Bronchial epithelial cell (primary cell): ENCODE measurements at regions not wholly inside any gene's neighbourhood (a gene's known extent, or its start where the extent isn't known, plus 50 kb on each side); places are given as distances from the start of the nearest gene placed in this dataset.

Experiments used
- DNase-seq: peaks from one replicate; pipeline ENCODE4 v3.0.0-alpha.2; 2010; ENCODE audit warnings: low read depth
- FAIRE-seq: peaks from 2 replicates; lab custom pipeline; 2011; peaks lifted over from hg19 to GRCh38; lab: Jason Lieb, UNC
- H3K27me3 ChIP-seq: 2 replicates; pipeline ENCODE4 v1.5.1; 2011; ENCODE audit warnings: low read length; ENCODE audit not compliant: control insufficient read depth, insufficient read depth
- H3K36me3 ChIP-seq: 2 replicates; pipeline ENCODE4 v1.5.1; 2011; ENCODE audit warnings: low read length; ENCODE audit not compliant: control insufficient read depth, insufficient read depth
- H3K4me3 ChIP-seq: 2 replicates; pipeline ENCODE4 v1.5.1; 2011; ENCODE audit warnings: mild to moderate bottlenecking, low read depth, low read length, control low read depth
- TF ChIP-seq, protein P1 (sequence below): IDR thresholded peaks from 2 replicates; pipeline ENCODE4 v1.5.1; 2011; ENCODE audit warnings: mild to moderate bottlenecking, moderate library complexity, low read length, control low read depth, inconsistent platforms; ENCODE audit not compliant: insufficient read depth, severe bottlenecking

GRCh38 chr2:207315131-207315530 is 149.4 kb upstream of the KLF7 start:
- H3K27me3 ChIP-seq = no peaks in the 10 kb centered on the region
- no peak overlapping the region for H3K4me3 ChIP-seq
- DNase-seq (peak; percentile 70), FAIRE-seq (no peak)
- TF ChIP-seq, protein P1, sequence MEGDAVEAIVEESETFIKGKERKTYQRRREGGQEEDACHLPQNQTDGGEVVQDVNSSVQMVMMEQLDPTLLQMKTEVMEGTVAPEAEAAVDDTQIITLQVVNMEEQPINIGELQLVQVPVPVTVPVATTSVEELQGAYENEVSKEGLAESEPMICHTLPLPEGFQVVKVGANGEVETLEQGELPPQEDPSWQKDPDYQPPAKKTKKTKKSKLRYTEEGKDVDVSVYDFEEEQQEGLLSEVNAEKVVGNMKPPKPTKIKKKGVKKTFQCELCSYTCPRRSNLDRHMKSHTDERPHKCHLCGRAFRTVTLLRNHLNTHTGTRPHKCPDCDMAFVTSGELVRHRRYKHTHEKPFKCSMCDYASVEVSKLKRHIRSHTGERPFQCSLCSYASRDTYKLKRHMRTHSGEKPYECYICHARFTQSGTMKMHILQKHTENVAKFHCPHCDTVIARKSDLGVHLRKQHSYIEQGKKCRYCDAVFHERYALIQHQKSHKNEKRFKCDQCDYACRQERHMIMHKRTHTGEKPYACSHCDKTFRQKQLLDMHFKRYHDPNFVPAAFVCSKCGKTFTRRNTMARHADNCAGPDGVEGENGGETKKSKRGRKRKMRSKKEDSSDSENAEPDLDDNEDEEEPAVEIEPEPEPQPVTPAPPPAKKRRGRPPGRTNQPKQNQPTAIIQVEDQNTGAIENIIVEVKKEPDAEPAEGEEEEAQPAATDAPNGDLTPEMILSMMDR = no peak
- no peaks in the 10 kb centered on the region for H3K36me3 ChIP-seq

DNA sequence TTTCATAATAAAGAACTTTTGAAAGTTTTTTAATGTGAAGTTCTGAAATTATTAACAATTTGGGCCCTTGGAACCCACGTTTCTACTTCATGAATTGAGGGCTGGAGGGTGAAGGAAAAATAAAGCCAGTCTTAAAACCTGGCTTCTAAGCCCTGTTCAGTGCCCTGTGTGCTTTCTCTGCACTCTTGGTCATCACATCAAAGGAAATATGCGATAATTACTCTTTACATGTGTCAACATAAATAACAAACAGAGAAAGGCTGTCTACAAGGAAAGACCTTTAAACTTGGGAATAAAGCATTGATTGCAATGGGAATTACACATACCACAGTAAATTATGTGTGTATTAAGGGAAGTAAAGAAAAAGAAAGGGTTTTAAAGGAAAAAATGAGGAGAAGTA is 150.7 kb upstream of the KLF7 start:
- Histone ChIP-seq H3K27me3 (no peaks in the 10 kb centered on the region), H3K36me3 (no peaks in the 10 kb centered on the region), H3K4me3 (no peak overlapping the region)
- no peak for DNase-seq
- TF ChIP-seq, protein P1 = no peak
- no peak for FAIRE-seq

DNA sequence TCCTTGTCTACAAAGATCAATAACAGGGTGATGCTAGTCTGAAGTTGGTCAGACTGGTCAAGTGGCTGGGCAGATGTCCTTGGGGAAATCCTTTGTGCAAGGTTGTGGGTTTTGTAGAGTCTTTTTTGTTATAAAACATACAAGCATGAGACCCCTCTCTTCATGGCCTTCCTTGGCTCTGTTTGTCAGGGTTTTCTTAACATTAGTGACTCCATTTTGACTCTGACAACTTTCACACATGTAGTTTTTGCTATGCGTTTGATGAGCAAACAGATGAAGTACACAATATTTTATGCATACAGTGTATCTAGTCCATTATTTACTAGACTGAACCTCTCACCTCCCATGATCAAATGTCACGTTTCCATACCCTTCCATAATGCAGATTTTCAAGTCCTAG is 151.2 kb upstream of the KLF7 start:
- TF ChIP-seq, protein P1 = no peak
- FAIRE-seq (no peak), DNase-seq (no peak)
- Histone ChIP-seq H3K36me3 (no peaks in the 10 kb centered on the region), H3K4me3 (no peak overlapping the region), H3K27me3 (no peaks in the 10 kb centered on the region)

- TF ChIP-seq, protein P1 = no peak
- no peak for FAIRE-seq
- DNase-seq = peak; percentile 79
Observed at GRCh38 chr2:207317378-207317984, 151.7 kb upstream of the KLF7 start.

GRCh38 chr2:207318181-207318628 is 152.5 kb upstream of the KLF7 start:
- DNase-seq (no peak), FAIRE-seq (no peak)
- Histone ChIP-seq H3K36me3 (no peaks in the 10 kb centered on the region), H3K4me3 (no peak overlapping the region), H3K27me3 (no peaks in the 10 kb centered on the region)
- TF ChIP-seq, protein P1 = no peak

More at GRCh38 chr2:207317378-207317984, 151.7 kb upstream of the KLF7 start:
- H3K36me3 ChIP-seq = no peaks in the 10 kb centered on the region
- H3K4me3 ChIP-seq = no peak overlapping the region
- H3K27me3 ChIP-seq = no peaks in the 10 kb centered on the region

DNA sequence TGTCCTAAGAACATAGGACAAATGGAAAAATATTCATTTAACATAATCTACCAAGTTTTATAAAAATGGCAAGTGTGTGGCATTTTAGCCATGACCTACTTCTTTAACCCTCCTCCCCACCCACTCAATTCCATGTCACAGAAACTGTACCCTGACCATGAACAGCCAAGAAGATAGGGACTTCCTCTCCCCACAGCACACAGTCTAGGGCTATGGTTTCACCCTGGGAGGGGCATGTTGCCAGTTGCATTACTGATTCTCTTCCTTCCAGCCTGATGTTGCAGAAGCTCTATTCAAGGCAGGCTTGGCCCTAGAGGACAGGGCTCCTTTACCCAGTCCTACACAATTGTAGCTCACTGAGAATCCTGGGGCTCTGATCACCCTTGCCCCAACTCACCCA is 153.6 kb upstream of the KLF7 start:
- DNase-seq (no peak), FAIRE-seq (no peak)
- TF ChIP-seq, protein P1 = no peak
- H3K27me3 ChIP-seq = no peaks in the 10 kb centered on the region
- no peaks in the 10 kb centered on the region for H3K36me3 ChIP-seq
- H3K4me3 ChIP-seq = no peak overlapping the region
